Liver (tissue), 8 donors: ENCODE measurements at regions not wholly inside any gene's neighbourhood (a gene's known extent, or its start where the extent isn't known, plus 50 kb on each side); places are given as distances from the start of the nearest gene placed in this dataset.

Experiments
- DNase-seq: peaks from one replicate; pipeline ENCODE4 v3.0.0-alpha.2; 2017; ENCODE audit warnings: low spot score
- H3K27ac ChIP-seq, 2 donors: one replicate each; pipeline ENCODE4 v1.7.0; 2013; ENCODE audit warnings: inconsistent platforms in 2 of 2, low read length in 2 of 2, control low read depth in 1 of 2, low read depth in 1 of 2, mild to moderate bottlenecking in 1 of 2
- H3K27me3 ChIP-seq, 4 donors: one replicate each; pipeline versions ENCODE4 v1.6.1 to v1.7.0; 2013; ENCODE audit warnings: low read length in 3 of 4, inconsistent platforms in 1 of 4, mild to moderate bottlenecking in 1 of 4, moderate library complexity in 1 of 4; ENCODE audit not compliant: control insufficient read depth in 4 of 4, insufficient read depth in 4 of 4
- H3K36me3 ChIP-seq, 4 donors: one replicate each; pipeline versions ENCODE4 v1.6.1 to v1.7.0; 2013; ENCODE audit warnings: low read length in 3 of 4, mild to moderate bottlenecking in 3 of 4, low read depth in 1 of 4, moderate library complexity in 1 of 4; ENCODE audit not compliant: control insufficient read depth in 4 of 4, insufficient read depth in 3 of 4
- H3K4me1 ChIP-seq, 4 donors: one replicate each; pipeline versions ENCODE4 v1.6.1 to v1.7.0; 2013; ENCODE audit warnings: low read length in 3 of 4, mild to moderate bottlenecking in 3 of 4, moderate library complexity in 1 of 4; ENCODE audit not compliant: control insufficient read depth in 4 of 4, insufficient read depth in 4 of 4
- H3K4me3 ChIP-seq, 3 donors: one replicate each; pipeline versions ENCODE4 v1.6.1 to v1.7.0; 2013; ENCODE audit warnings: low read length in 3 of 3, control low read depth in 1 of 3, low read depth in 1 of 3, mild to moderate bottlenecking in 1 of 3
- H3K9ac ChIP-seq, 2 donors: one replicate each; pipeline ENCODE4 v1.7.0; 2013; ENCODE audit warnings: low read length in 2 of 2, mild to moderate bottlenecking in 2 of 2, moderate library complexity in 2 of 2, control low read depth in 1 of 2, low read depth in 1 of 2
- H3K9me3 ChIP-seq, 4 donors: one replicate each; pipeline versions ENCODE4 v1.6.1 to v1.7.0; 2013; ENCODE audit warnings: low read length in 3 of 4; ENCODE audit not compliant: control insufficient read depth in 4 of 4
- ATF3 ChIP-seq: IDR thresholded peaks from 2 replicates; pipeline ENCODE4 v1.6.1; 2016; ENCODE audit warnings: antibody characterized with exemption
- CTCF ChIP-seq: fragments of 150-350 bp; IDR thresholded peaks from 2 replicates; pipeline ENCODE4 v1.5.1; 2017; ENCODE audit warnings: improper control_type of control experiment, low read depth, low read length; ENCODE audit not compliant: missing input control
- EGR1 ChIP-seq, 2 donors: IDR thresholded peaks; 2 replicates each; pipeline ENCODE4 v1.6.1; 2016 to 2018; ENCODE audit warnings: antibody characterized with exemption in 2 of 2, low read depth in 2 of 2
- FOXA1 ChIP-seq: IDR thresholded peaks from 2 replicates; pipeline ENCODE4 v1.6.1; 2016; ENCODE audit warnings: antibody characterized with exemption
- FOXA2 ChIP-seq: IDR thresholded peaks from 2 replicates; pipeline ENCODE4 v1.6.1; 2016; ENCODE audit warnings: antibody characterized with exemption
- HNF4A ChIP-seq, 2 donors: conservative IDR thresholded peaks; 2 replicates each; pipeline ENCODE4 v1.6.1; 2016; ENCODE audit warnings: antibody characterized with exemption in 2 of 2, mild to moderate bottlenecking in 2 of 2
- HNF4G ChIP-seq: IDR thresholded peaks from 2 replicates; pipeline ENCODE4 v1.6.1; 2016; ENCODE audit warnings: antibody characterized with exemption
- JUND ChIP-seq, 2 donors: IDR thresholded peaks; 2 replicates each; pipeline ENCODE4 v1.6.1; 2016; ENCODE audit warnings: antibody characterized with exemption in 2 of 2
- MAX ChIP-seq: IDR thresholded peaks from 2 replicates; pipeline ENCODE4 v1.6.1; 2016; ENCODE audit warnings: antibody characterized with exemption
- NR2F2 ChIP-seq: IDR thresholded peaks from 2 replicates; pipeline ENCODE4 v1.6.1; 2016; ENCODE audit warnings: antibody characterized with exemption
- RAD21 ChIP-seq, 2 donors: IDR thresholded peaks; 2 replicates each; pipeline ENCODE4 v1.6.1; 2016; ENCODE audit warnings: antibody characterized with exemption in 2 of 2, mild to moderate bottlenecking in 2 of 2
- SP1 ChIP-seq: IDR thresholded peaks from 2 replicates; pipeline ENCODE4 v1.6.1; 2018; ENCODE audit warnings: antibody characterized with exemption, mild to moderate bottlenecking
- TAF1 ChIP-seq: conservative IDR thresholded peaks from 2 replicates; pipeline ENCODE4 v1.6.1; 2016; ENCODE audit warnings: antibody characterized with exemption, mild to moderate bottlenecking
- YY1 ChIP-seq: IDR thresholded peaks from 2 replicates; pipeline ENCODE4 v1.6.1; 2016; ENCODE audit warnings: antibody characterized with exemption, mild to moderate bottlenecking
- ZBTB33 ChIP-seq: IDR thresholded peaks from 2 replicates; pipeline ENCODE4 v1.6.1; 2016; ENCODE audit warnings: antibody characterized with exemption
- WGBS: extraction: QIAGEN DNeasy Blood & Tissue Kit; methylation state at CpG from one replicate; pipeline ENCODE4 v1.1.7; 2013; 5-methylcytosine and 5-hydroxymethylcytosine counted together
- donor health status: healthy.
- donor health status: healthy.
- donor health status: healthy.
- donor health status: healthy.
- donor health status: healthy.

GRCh38 chr4:3682236-3683076 lies 83.7 kb upstream of the ADRA2C start:
- no peak overlapping the region for H3K9ac ChIP-seq
- no peak for DNase-seq
- no peak overlapping the region for H3K4me3 ChIP-seq
- H3K27ac ChIP-seq: no peak overlapping the region
- no peaks in the 10 kb centered on the region for H3K36me3 ChIP-seq
- TF ChIP-seq ZBTB33 (no peak), NR2F2 (no peak), YY1 (no peak), MAX (no peak), SP1 (no peak), TAF1 (no peak), HNF4G (no peak), FOXA2 (no peak), ATF3 (no peak)
- no peaks in the 10 kb centered on the region for H3K4me1 ChIP-seq
- no peaks in the 10 kb centered on the region for H3K9me3 ChIP-seq
- H3K27me3 ChIP-seq: no peaks in the 10 kb centered on the region
- WGBS: 87% methylated on average over 19 of the region's 19 CpGs

- no peaks in the 10 kb centered on the region for H3K4me1 ChIP-seq
- 89% methylated on average over 14 of the region's 14 CpGs for WGBS
- H3K27ac ChIP-seq: no peak overlapping the region
- no peak overlapping the region for H3K9ac ChIP-seq
- no peaks in the 10 kb centered on the region for H3K9me3 ChIP-seq
- TF ChIP-seq SP1 (no peak), HNF4A (conservative IDR thresholded peaks at IDR 0.05) (no peak), ATF3 (no peak), FOXA2 (no peak), ZBTB33 (no peak)
- no peak overlapping the region for H3K4me3 ChIP-seq
- H3K27me3 ChIP-seq: peaks cover 0 to 3% (median 0%) of the 10 kb centered on the region in 4 donors
- H3K36me3 ChIP-seq: no peaks in the 10 kb centered on the region
- DNase-seq: no peak
Measured at GRCh38 chr4:3681191-3681590, 85.0 kb upstream of the ADRA2C start.

- DNase-seq: no peak
- no peak overlapping the region for H3K27ac ChIP-seq
- WGBS: 86% methylated on average over 16 of the region's 16 CpGs
- peaks cover 0 to 3% (median 0%) of the 10 kb centered on the region in 4 donors for H3K27me3 ChIP-seq
- no peaks in the 10 kb centered on the region for H3K4me1 ChIP-seq
- no peak overlapping the region for H3K9ac ChIP-seq
- H3K9me3 ChIP-seq: no peaks in the 10 kb centered on the region
- no peak overlapping the region for H3K4me3 ChIP-seq
- H3K36me3 ChIP-seq: no peaks in the 10 kb centered on the region
- TF ChIP-seq TAF1 (no peak), RAD21 (IDR thresholded peaks at IDR 0.05) (no peak), EGR1 (IDR thresholded peaks at IDR 0.05; ENCODE audit: low read depth in 2 of 2) (no peak), JUND (IDR thresholded peaks at IDR 0.05) (no peak), ATF3 (no peak), ZBTB33 (no peak), CTCF (no peak), NR2F2 (no peak), FOXA2 (no peak), YY1 (no peak), FOXA1 (no peak)
Measured at GRCh38 chr4:3680656-3681055, 85.5 kb upstream of the ADRA2C start.
